ENCODE measurements at regions not wholly inside any gene's neighbourhood (a gene's known extent, or its start where the extent isn't known, plus 50 kb on each side); places are given as distances from the start of the nearest gene placed in this dataset.
A peak's percentile ranks its signal among the peaks of the same experiment; 100 is the strongest.

GRCh38 chr18:45164551-45164950 is 450.7 kb upstream of the SLC14A2 start:
- no peaks in the 10 kb centered on the region for H3K36me3 Mint-ChIP-seq
- H3K4me1 Mint-ChIP-seq, result peaks cover 12 to 18% (median 16%) of the 10 kb centered on the region in 3 donors
- peaks cover 1% of the 10 kb centered on the region for H3K27me3 Mint-ChIP-seq
- H3K9me3 Mint-ChIP-seq, result no peaks in the 10 kb centered on the region
- peak overlapping the region in 1 of 3 donors; percentile 49 for H3K27ac Mint-ChIP-seq
- no peak overlapping the region for H3K4me3 Mint-ChIP-seq

GRCh38 chr18:45165176-45165713 is 450.0 kb upstream of the SLC14A2 start:
- Mint-ChIP-seq H3K27me3 (peaks cover 1% of the 10 kb centered on the region), H3K27ac (peak overlapping the region in 1 of 3 donors; percentile 49), H3K4me3 (no peak overlapping the region), H3K36me3 (no peaks in the 10 kb centered on the region), H3K4me1 (peaks cover 12 to 17% (median 16%) of the 10 kb centered on the region in 3 donors), H3K9me3 (no peaks in the 10 kb centered on the region)

- Mint-ChIP-seq H3K36me3 (no peaks in the 10 kb centered on the region), H3K4me3 (no peak overlapping the region), H3K27me3 (peaks cover 1% of the 10 kb centered on the region), H3K27ac (no peak overlapping the region), H3K4me1 (peaks cover 12 to 15% (median 14%) of the 10 kb centered on the region in 3 donors), H3K9me3 (no peaks in the 10 kb centered on the region)
Observed at GRCh38 chr18:45165871-45166270, 449.4 kb upstream of the SLC14A2 start.

GRCh38 chr18:45166341-45166835 is 448.9 kb upstream of the SLC14A2 start:
- Mint-ChIP-seq H3K27ac (no peak overlapping the region), H3K4me3 (no peak overlapping the region), H3K27me3 (peaks cover 1% of the 10 kb centered on the region), H3K4me1 (peaks cover 12 to 14% (median 12%) of the 10 kb centered on the region in 3 donors), H3K9me3 (no peaks in the 10 kb centered on the region), H3K36me3 (no peaks in the 10 kb centered on the region)

- no peaks in the 10 kb centered on the region for H3K36me3 Mint-ChIP-seq
- no peaks in the 10 kb centered on the region for H3K27me3 Mint-ChIP-seq
- no peak overlapping the region for H3K27ac Mint-ChIP-seq
- no peaks in the 10 kb centered on the region for H3K9me3 Mint-ChIP-seq
- peaks cover 8% of the 10 kb centered on the region in 3 donors for H3K4me1 Mint-ChIP-seq
- no peak overlapping the region for H3K4me3 Mint-ChIP-seq
Observed at GRCh38 chr18:45166836-45167551, 448.3 kb upstream of the SLC14A2 start.

- H3K27ac Mint-ChIP-seq, result no peak overlapping the region
- H3K36me3 Mint-ChIP-seq, result peaks cover 4% of the 10 kb centered on the region
- H3K4me1 Mint-ChIP-seq, result peaks cover 5 to 10% (median 7%) of the 10 kb centered on the region in 3 donors
- no peak overlapping the region for H3K4me3 Mint-ChIP-seq
- H3K9me3 Mint-ChIP-seq, result no peaks in the 10 kb centered on the region
- H3K27me3 Mint-ChIP-seq, result no peaks in the 10 kb centered on the region
Observed at GRCh38 chr18:45167631-45168280, 447.5 kb upstream of the SLC14A2 start.

GRCh38 chr18:45168866-45169600 is 446.2 kb upstream of the SLC14A2 start:
- H3K27ac Mint-ChIP-seq, result no peak overlapping the region
- peaks cover 5 to 15% (median 5%) of the 10 kb centered on the region in 3 donors for H3K4me1 Mint-ChIP-seq
- peaks cover 4% of the 10 kb centered on the region for H3K36me3 Mint-ChIP-seq
- no peaks in the 10 kb centered on the region for H3K27me3 Mint-ChIP-seq
- no peak overlapping the region for H3K4me3 Mint-ChIP-seq
- H3K9me3 Mint-ChIP-seq, result no peaks in the 10 kb centered on the region

- Mint-ChIP-seq H3K36me3 (peaks cover 4% of the 10 kb centered on the region), H3K27me3 (no peaks in the 10 kb centered on the region), H3K4me1 (peaks cover 5 to 15% (median 5%) of the 10 kb centered on the region in 3 donors), H3K9me3 (no peaks in the 10 kb centered on the region), H3K4me3 (no peak overlapping the region), H3K27ac (no peak overlapping the region)
Observed at GRCh38 chr18:45169610-45170009, 445.7 kb upstream of the SLC14A2 start.

- Mint-ChIP-seq H3K4me3 (no peak overlapping the region), H3K27me3 (no peaks in the 10 kb centered on the region), H3K4me1 (peaks cover 0 to 14% (median 3%) of the 10 kb centered on the region in 3 donors), H3K36me3 (peaks cover 4% of the 10 kb centered on the region), H3K9me3 (no peaks in the 10 kb centered on the region), H3K27ac (no peak overlapping the region)
Observed at GRCh38 chr18:45171679-45172191, 443.5 kb upstream of the SLC14A2 start.

GRCh38 chr18:45173327-45173726 is 441.9 kb upstream of the SLC14A2 start:
- no peaks in the 10 kb centered on the region for H3K27me3 Mint-ChIP-seq
- no peak overlapping the region for H3K4me3 Mint-ChIP-seq
- no peak overlapping the region for H3K27ac Mint-ChIP-seq

GRCh38 chr18:45173799-45174519 is 441.3 kb upstream of the SLC14A2 start:
- peaks cover 1% of the 10 kb centered on the region for H3K27me3 Mint-ChIP-seq
- H3K27ac Mint-ChIP-seq, result no peak overlapping the region
- peaks cover 0 to 9% (median 3%) of the 10 kb centered on the region in 3 donors for H3K4me1 Mint-ChIP-seq
- H3K9me3 Mint-ChIP-seq, result no peaks in the 10 kb centered on the region
- peaks cover 9% of the 10 kb centered on the region for H3K36me3 Mint-ChIP-seq
- no peak overlapping the region for H3K4me3 Mint-ChIP-seq

More at GRCh38 chr18:45173327-45173726, 441.9 kb upstream of the SLC14A2 start:
- Mint-ChIP-seq H3K4me1 (peaks cover 0 to 9% (median 3%) of the 10 kb centered on the region in 3 donors), H3K36me3 (peaks cover 9% of the 10 kb centered on the region), H3K9me3 (no peaks in the 10 kb centered on the region)

GRCh38 chr18:45174629-45175136 is 440.6 kb upstream of the SLC14A2 start:
- Mint-ChIP-seq H3K9me3 (no peaks in the 10 kb centered on the region), H3K27ac (no peak overlapping the region), H3K4me1 (peaks cover 0 to 9% (median 3%) of the 10 kb centered on the region in 3 donors), H3K36me3 (peaks cover 9% of the 10 kb centered on the region), H3K27me3 (peaks cover 1% of the 10 kb centered on the region), H3K4me3 (no peak overlapping the region)

- peaks cover 0 to 9% (median 3%) of the 10 kb centered on the region in 3 donors for H3K4me1 Mint-ChIP-seq
- no peaks in the 10 kb centered on the region for H3K9me3 Mint-ChIP-seq
- H3K27me3 Mint-ChIP-seq, result peaks cover 1% of the 10 kb centered on the region
- H3K27ac Mint-ChIP-seq, result no peak overlapping the region
- H3K36me3 Mint-ChIP-seq, result peaks cover 9% of the 10 kb centered on the region
- no peak overlapping the region for H3K4me3 Mint-ChIP-seq
Observed at GRCh38 chr18:45175511-45175910, 439.8 kb upstream of the SLC14A2 start.

- Mint-ChIP-seq H3K36me3 (peaks cover 3% of the 10 kb centered on the region), H3K27me3 (no peaks in the 10 kb centered on the region), H3K4me3 (no peak overlapping the region), H3K4me1 (peaks cover 0 to 1% (median 0%) of the 10 kb centered on the region in 3 donors), H3K27ac (no peak overlapping the region), H3K9me3 (no peaks in the 10 kb centered on the region)
Observed at GRCh38 chr18:45186832-45187231, 428.4 kb upstream of the SLC14A2 start.
